ENCODE measurements at regions not wholly inside any gene's neighbourhood (a gene's known extent, or its start where the extent isn't known, plus 50 kb on each side); places are given as distances from the start of the nearest gene placed in this dataset.
"Not testable (repeated sequence)": the region's sequence is repeated elsewhere in the genome, so short reads cannot be mapped to it uniquely, and the experiment has no call there.

DNA sequence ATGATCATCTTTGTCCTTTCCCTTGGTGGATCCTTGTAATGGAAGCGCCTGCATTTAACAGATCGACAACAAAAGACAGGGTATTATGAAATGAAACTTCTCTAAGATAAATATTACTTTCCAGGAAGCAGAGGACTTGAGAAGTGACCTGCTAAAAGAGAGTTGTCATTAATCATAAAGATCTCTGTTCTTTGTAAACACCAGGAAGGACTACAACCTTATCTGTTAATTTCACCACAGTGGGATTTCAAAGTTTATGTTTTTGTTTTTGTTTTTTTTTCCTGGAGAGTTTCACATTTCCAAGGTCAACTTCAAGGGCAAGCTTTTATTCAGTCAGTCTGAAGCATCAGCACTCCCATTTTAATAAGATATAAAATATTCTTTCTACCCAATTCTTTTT is 170.9 kb downstream of the RCHY1 start:
- H3K27ac ChIP-seq (ENCODE audit: low read depth, low read length) = no peak overlapping the region
- no peaks in the 10 kb centered on the region for H3K9me3 ChIP-seq (ENCODE audit: control insufficient read depth in 1 of 2, low read length in 2 of 2)
- H3K36me3 ChIP-seq (ENCODE audit: control insufficient read depth in 1 of 2, insufficient read depth in 2 of 2, low read length in 2 of 2) = no peaks in the 10 kb centered on the region
- no peaks in the 10 kb centered on the region for H3K4me1 ChIP-seq (ENCODE audit: control insufficient read depth in 1 of 2, insufficient read depth in 2 of 2, low read length in 2 of 2)
- no peaks in the 10 kb centered on the region for H3K27me3 ChIP-seq (ENCODE audit: control insufficient read depth in 1 of 2, insufficient read depth in 2 of 2, low read length in 2 of 2)
- no peak overlapping the region for H3K9ac ChIP-seq (ENCODE audit: low read depth in 1 of 2, low read length in 2 of 2)
- H3K4me3 ChIP-seq (ENCODE audit: low read depth in 1 of 2, low read length in 2 of 2) = no peak overlapping the region

GRCh38 chr4:75340561-75340960 is 173.6 kb downstream of the RCHY1 start:
- H3K9ac ChIP-seq (ENCODE audit: low read depth in 1 of 2, low read length in 2 of 2) = no peak overlapping the region
- H3K36me3 ChIP-seq (ENCODE audit: control insufficient read depth in 1 of 2, insufficient read depth in 2 of 2, low read length in 2 of 2) = no peaks in the 10 kb centered on the region
- H3K4me1 ChIP-seq (ENCODE audit: control insufficient read depth in 1 of 2, insufficient read depth in 2 of 2, low read length in 2 of 2) = no peaks in the 10 kb centered on the region
- H3K27ac ChIP-seq (ENCODE audit: low read depth, low read length) = no peak overlapping the region
- no peak overlapping the region for H3K4me3 ChIP-seq (ENCODE audit: low read depth in 1 of 2, low read length in 2 of 2)
- no peaks in the 10 kb centered on the region for H3K27me3 ChIP-seq (ENCODE audit: control insufficient read depth in 1 of 2, insufficient read depth in 2 of 2, low read length in 2 of 2)
- no peaks in the 10 kb centered on the region for H3K9me3 ChIP-seq (ENCODE audit: control insufficient read depth in 1 of 2, low read length in 2 of 2)

GRCh38 chr4:75338352-75338880 is 175.8 kb downstream of the RCHY1 start:
- H3K9me3 ChIP-seq (ENCODE audit: control insufficient read depth in 1 of 2, low read length in 2 of 2) = no peaks in the 10 kb centered on the region

DNA sequence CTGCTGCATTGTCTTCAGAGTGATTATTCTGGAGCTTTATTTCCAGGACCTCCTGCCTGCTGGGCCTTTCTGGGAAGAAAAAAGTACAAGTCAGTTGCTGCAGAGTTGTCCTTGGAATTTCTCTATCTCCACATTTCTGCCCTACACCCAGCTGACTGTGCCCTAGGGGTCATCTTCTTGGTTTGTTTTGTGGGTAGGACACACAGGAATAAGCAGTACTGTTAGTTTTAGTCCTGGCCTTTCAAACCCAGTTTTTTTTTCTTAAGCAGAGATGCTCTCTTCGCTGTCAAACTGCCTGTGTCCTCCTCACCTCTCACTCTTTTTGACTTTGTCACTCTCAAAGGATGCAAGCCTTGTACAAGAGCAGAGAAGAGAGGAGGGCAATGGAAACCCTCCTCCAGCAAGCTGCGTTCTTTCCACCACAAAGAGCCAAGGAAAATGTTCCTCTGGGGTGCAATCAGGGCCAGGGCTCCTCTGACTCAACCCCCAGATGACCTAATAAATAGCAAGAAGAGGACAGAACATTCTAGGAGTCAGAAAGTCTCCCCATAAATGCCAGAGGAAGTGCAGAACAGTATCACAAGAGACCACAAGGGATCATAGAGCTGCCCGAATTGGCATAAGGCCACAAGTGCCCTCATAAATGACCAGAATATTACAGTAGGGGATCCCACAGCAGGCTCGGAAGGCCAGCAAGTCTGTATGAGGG is 186.2 kb downstream of the RCHY1 start:
- H3K36me3 ChIP-seq (ENCODE audit: control insufficient read depth in 1 of 2, insufficient read depth in 2 of 2, low read length in 2 of 2) = no peaks in the 10 kb centered on the region
- no peak overlapping the region for H3K4me3 ChIP-seq (ENCODE audit: low read depth in 1 of 2, low read length in 2 of 2)
- H3K27me3 ChIP-seq (ENCODE audit: control insufficient read depth in 1 of 2, insufficient read depth in 2 of 2, low read length in 2 of 2) = no peaks in the 10 kb centered on the region
- H3K4me1 ChIP-seq (ENCODE audit: control insufficient read depth in 1 of 2, insufficient read depth in 2 of 2, low read length in 2 of 2) = no peaks in the 10 kb centered on the region
- no peak overlapping the region for H3K27ac ChIP-seq (ENCODE audit: low read depth, low read length)
- no peak overlapping the region for H3K9ac ChIP-seq (ENCODE audit: low read depth in 1 of 2, low read length in 2 of 2)
- H3K9me3 ChIP-seq (ENCODE audit: control insufficient read depth in 1 of 2, low read length in 2 of 2) = no peaks in the 10 kb centered on the region

More at GRCh38 chr4:75338352-75338880, 175.8 kb downstream of the RCHY1 start:
- H3K36me3 ChIP-seq (ENCODE audit: control insufficient read depth in 1 of 2, insufficient read depth in 2 of 2, low read length in 2 of 2) = no peaks in the 10 kb centered on the region
- H3K4me3 ChIP-seq (ENCODE audit: low read depth in 1 of 2, low read length in 2 of 2) = no peak overlapping the region
- H3K27ac ChIP-seq (ENCODE audit: low read depth, low read length) = no peak overlapping the region
- H3K9ac ChIP-seq (ENCODE audit: low read depth in 1 of 2, low read length in 2 of 2) = no peak overlapping the region
- no peaks in the 10 kb centered on the region for H3K4me1 ChIP-seq (ENCODE audit: control insufficient read depth in 1 of 2, insufficient read depth in 2 of 2, low read length in 2 of 2)
- H3K27me3 ChIP-seq (ENCODE audit: control insufficient read depth in 1 of 2, insufficient read depth in 2 of 2, low read length in 2 of 2) = no peaks in the 10 kb centered on the region

DNA sequence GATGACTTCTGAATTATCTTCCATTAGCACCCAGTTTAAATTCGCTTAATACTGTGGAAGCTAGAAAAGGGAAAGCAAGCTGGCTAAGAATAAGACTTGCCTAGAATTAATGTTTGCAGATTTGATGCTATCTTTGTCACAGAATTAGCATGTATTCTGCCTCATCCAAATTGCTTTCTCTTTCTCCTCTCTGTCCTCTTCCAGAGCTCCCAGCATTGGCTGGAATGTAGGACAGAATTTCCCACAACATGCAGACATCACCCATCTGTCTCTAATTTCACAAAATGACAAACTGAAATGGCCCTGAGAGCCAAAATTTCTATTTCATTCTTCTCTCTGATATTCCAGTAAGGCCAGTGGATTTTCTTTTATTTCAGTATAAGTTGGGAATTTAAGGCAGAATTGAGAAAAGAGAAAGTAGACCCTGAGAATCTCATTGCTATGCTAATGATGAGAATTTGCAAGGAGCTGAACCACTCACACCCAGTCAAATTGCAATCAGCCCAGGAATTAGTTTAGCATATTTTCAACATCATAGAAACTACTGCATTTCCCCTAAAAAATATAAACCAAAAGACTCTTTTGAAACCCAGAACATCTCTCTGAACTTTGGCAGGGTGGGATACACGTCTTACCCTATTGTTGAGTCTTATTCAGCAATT is 188.8 kb downstream of the RCHY1 start:
- Histone ChIP-seq H3K4me1 (ENCODE audit: control insufficient read depth in 1 of 2, insufficient read depth in 2 of 2, low read length in 2 of 2) (no peaks in the 10 kb centered on the region), H3K4me3 (ENCODE audit: low read depth in 1 of 2, low read length in 2 of 2) (no peak overlapping the region), H3K36me3 (ENCODE audit: control insufficient read depth in 1 of 2, insufficient read depth in 2 of 2, low read length in 2 of 2) (no peaks in the 10 kb centered on the region), H3K27me3 (ENCODE audit: control insufficient read depth in 1 of 2, insufficient read depth in 2 of 2, low read length in 2 of 2) (no peaks in the 10 kb centered on the region), H3K9me3 (ENCODE audit: control insufficient read depth in 1 of 2, low read length in 2 of 2) (no peaks in the 10 kb centered on the region), H3K9ac (ENCODE audit: low read depth in 1 of 2, low read length in 2 of 2) (no peak overlapping the region), H3K27ac (ENCODE audit: low read depth, low read length) (no peak overlapping the region)

- no peak overlapping the region for H3K9ac ChIP-seq (ENCODE audit: low read depth in 1 of 2, low read length in 2 of 2)
- no peaks in the 10 kb centered on the region for H3K36me3 ChIP-seq (ENCODE audit: control insufficient read depth in 1 of 2, insufficient read depth in 2 of 2, low read length in 2 of 2)
- no peaks in the 10 kb centered on the region for H3K27me3 ChIP-seq (ENCODE audit: control insufficient read depth in 1 of 2, insufficient read depth in 2 of 2, low read length in 2 of 2)
- no peak overlapping the region for H3K27ac ChIP-seq (ENCODE audit: low read depth, low read length)
- no peaks in the 10 kb centered on the region for H3K9me3 ChIP-seq (ENCODE audit: control insufficient read depth in 1 of 2, low read length in 2 of 2)
- no peak overlapping the region for H3K4me3 ChIP-seq (ENCODE audit: low read depth in 1 of 2, low read length in 2 of 2)
- no peaks in the 10 kb centered on the region for H3K4me1 ChIP-seq (ENCODE audit: control insufficient read depth in 1 of 2, insufficient read depth in 2 of 2, low read length in 2 of 2)
These were observed 192.7 kb downstream of the RCHY1 start for GRCh38 chr4:75321484-75321883.

DNA sequence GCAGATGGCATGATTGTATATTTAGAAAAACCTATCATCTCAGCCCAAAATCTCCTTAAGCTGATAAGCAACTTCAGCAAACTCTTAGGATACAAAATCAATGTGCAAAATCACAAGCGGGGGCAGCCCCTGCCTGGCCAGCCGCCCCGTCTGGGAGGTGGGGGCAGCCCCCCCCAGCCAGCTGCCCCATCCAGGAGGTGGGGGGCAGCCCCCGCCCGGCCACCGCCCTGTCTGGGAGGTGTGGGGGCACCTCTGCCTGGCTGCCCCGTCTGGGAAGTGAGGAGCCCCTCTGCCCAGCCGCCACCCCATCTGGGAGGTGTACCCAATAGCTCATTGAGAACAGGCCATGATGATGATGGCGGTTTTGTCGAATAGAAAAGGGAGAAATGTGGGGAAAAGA is 196.6 kb downstream of the RCHY1 start:
- H3K4me1 ChIP-seq (ENCODE audit: control insufficient read depth in 1 of 2, insufficient read depth in 2 of 2, low read length in 2 of 2); H3K27ac ChIP-seq (ENCODE audit: low read depth, low read length); H3K36me3 ChIP-seq (ENCODE audit: control insufficient read depth in 1 of 2, insufficient read depth in 2 of 2, low read length in 2 of 2); H3K27me3 ChIP-seq (ENCODE audit: control insufficient read depth in 1 of 2, insufficient read depth in 2 of 2, low read length in 2 of 2); H3K4me3 ChIP-seq (ENCODE audit: low read depth in 1 of 2, low read length in 2 of 2); H3K9me3 ChIP-seq (ENCODE audit: control insufficient read depth in 1 of 2, low read length in 2 of 2); H3K9ac ChIP-seq (ENCODE audit: low read depth in 1 of 2, low read length in 2 of 2): not testable (repeated sequence)

- H3K9ac ChIP-seq (ENCODE audit: low read depth in 1 of 2, low read length in 2 of 2) = no peak overlapping the region
- no peaks in the 10 kb centered on the region for H3K27me3 ChIP-seq (ENCODE audit: control insufficient read depth in 1 of 2, insufficient read depth in 2 of 2, low read length in 2 of 2)
These were observed 206.2 kb downstream of the RCHY1 start for GRCh38 chr4:75308049-75308448.

GRCh38 chr4:75306506-75306905 is 207.7 kb downstream of the RCHY1 start:
- Histone ChIP-seq H3K9me3 (ENCODE audit: control insufficient read depth in 1 of 2, low read length in 2 of 2) (no peaks in the 10 kb centered on the region), H3K4me1 (ENCODE audit: control insufficient read depth in 1 of 2, insufficient read depth in 2 of 2, low read length in 2 of 2) (no peaks in the 10 kb centered on the region), H3K27ac (ENCODE audit: low read depth, low read length) (no peak overlapping the region), H3K9ac (ENCODE audit: low read depth in 1 of 2, low read length in 2 of 2) (no peak overlapping the region), H3K36me3 (ENCODE audit: control insufficient read depth in 1 of 2, insufficient read depth in 2 of 2, low read length in 2 of 2) (no peaks in the 10 kb centered on the region), H3K27me3 (ENCODE audit: control insufficient read depth in 1 of 2, insufficient read depth in 2 of 2, low read length in 2 of 2) (no peaks in the 10 kb centered on the region), H3K4me3 (ENCODE audit: low read depth in 1 of 2, low read length in 2 of 2) (no peak overlapping the region)

More at GRCh38 chr4:75308049-75308448, 206.2 kb downstream of the RCHY1 start:
- Histone ChIP-seq H3K4me1 (ENCODE audit: control insufficient read depth in 1 of 2, insufficient read depth in 2 of 2, low read length in 2 of 2) (no peaks in the 10 kb centered on the region), H3K36me3 (ENCODE audit: control insufficient read depth in 1 of 2, insufficient read depth in 2 of 2, low read length in 2 of 2) (no peaks in the 10 kb centered on the region), H3K4me3 (ENCODE audit: low read depth in 1 of 2, low read length in 2 of 2) (no peak overlapping the region), H3K9me3 (ENCODE audit: control insufficient read depth in 1 of 2, low read length in 2 of 2) (no peaks in the 10 kb centered on the region), H3K27ac (ENCODE audit: low read depth, low read length) (no peak overlapping the region)

DNA sequence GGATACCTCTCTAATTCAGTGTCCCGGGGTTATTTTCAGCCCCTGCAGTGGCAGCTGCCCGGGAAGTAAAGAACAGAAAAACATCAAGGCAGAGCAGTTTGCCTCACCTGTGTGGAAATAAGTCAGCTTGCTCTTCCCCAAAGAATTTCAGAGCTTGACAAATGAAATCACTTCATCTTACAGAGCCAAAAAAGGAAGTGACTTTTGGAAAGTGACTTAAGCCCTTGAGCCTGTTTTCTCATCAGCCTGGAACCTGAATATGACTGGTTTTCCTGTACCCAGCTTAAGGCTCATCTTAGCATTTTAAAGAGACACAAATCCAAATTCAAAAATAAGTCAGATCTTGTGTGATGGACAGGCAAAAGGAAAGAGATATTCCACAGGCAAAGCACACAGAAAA is 211.6 kb downstream of the RCHY1 start:
- H3K27me3 ChIP-seq (ENCODE audit: control insufficient read depth in 1 of 2, insufficient read depth in 2 of 2, low read length in 2 of 2) = no peaks in the 10 kb centered on the region
- no peak overlapping the region for H3K9ac ChIP-seq (ENCODE audit: low read depth in 1 of 2, low read length in 2 of 2)
- H3K36me3 ChIP-seq (ENCODE audit: control insufficient read depth in 1 of 2, insufficient read depth in 2 of 2, low read length in 2 of 2) = no peaks in the 10 kb centered on the region
- H3K9me3 ChIP-seq (ENCODE audit: control insufficient read depth in 1 of 2, low read length in 2 of 2) = no peaks in the 10 kb centered on the region
- no peak overlapping the region for H3K27ac ChIP-seq (ENCODE audit: low read depth, low read length)
- H3K4me1 ChIP-seq (ENCODE audit: control insufficient read depth in 1 of 2, insufficient read depth in 2 of 2, low read length in 2 of 2) = no peaks in the 10 kb centered on the region
- no peak overlapping the region for H3K4me3 ChIP-seq (ENCODE audit: low read depth in 1 of 2, low read length in 2 of 2)

Data from duodenal mucosa (tissue), 2 donors.